Esophagus squamous epithelium (tissue), 5 donors: ENCODE measurements at regions not wholly inside any gene's neighbourhood (a gene's known extent, or its start where the extent isn't known, plus 50 kb on each side); places are given as distances from the start of the nearest gene placed in this dataset.
A peak's percentile ranks its signal among the peaks of the same experiment; 100 is the strongest.

Source experiments
- DNase-seq: peaks from one replicate; lab custom pipeline; 2025; lab: John Stamatoyannopoulos, UW
- H3K27ac ChIP-seq, 4 donors: fragments of 200-600 bp; sonication (generic); one replicate each; pipeline ENCODE4 v1.5.1; 2016 to 2019; ENCODE audit warnings: mild to moderate bottlenecking in 1 of 4
- H3K27me3 ChIP-seq, 4 donors: fragments of 200-600 bp; sonication (generic); 1 replicate in 3 of 4; 2 replicates in 1 of 4; pipeline versions ENCODE4 v1.5.1 to v1.6.0; 2017 to 2021; ENCODE audit warnings: antibody characterized with exemption in 1 of 4
- H3K36me3 ChIP-seq, 3 donors: fragments of 200-600 bp; sonication (generic); one replicate each; pipeline ENCODE4 v1.5.1; 2016 to 2019
- H3K4me1 ChIP-seq, 3 donors: fragments of 200-600 bp; sonication (generic); one replicate each; pipeline ENCODE4 v1.5.1; 2017 to 2019
- H3K4me3 ChIP-seq, 4 donors: fragments of 200-600 bp; sonication (generic); 1 replicate in 3 of 4; 2 replicates in 1 of 4; pipeline ENCODE4 v1.5.1; 2016 to 2019; ENCODE audit warnings: mild to moderate bottlenecking in 2 of 4, moderate library complexity in 1 of 4
- H3K9me3 ChIP-seq, 3 donors: fragments of 200-600 bp; sonication (generic); one replicate each; pipeline ENCODE4 v1.5.1; 2016 to 2019
- POLR2A ChIP-seq, 4 donors: fragments of 450-650 bp; IDR thresholded peaks; one replicate each; pipeline ENCODE4 v1.6.1; 2017; ENCODE audit warnings: antibody characterized with exemption in 4 of 4, mild to moderate bottlenecking in 4 of 4, moderate library complexity in 3 of 4
- WGBS, 2 donors: methylation state at CpG; one replicate each; pipeline ENCODE4 v1.1.5; 2018; 5-methylcytosine and 5-hydroxymethylcytosine counted together
- intact Hi-C: fragments of 100-400 bp; cut with DNase I; formaldehyde crosslinking; loops from one replicate; pipeline ENCODE4 v1.15.0; 2022
- TF ChIP-seq, protein P1 (sequence below), 6 experiments: fragments of 450-650 bp in 4 of 6; fragments of 200-600 bp in 2 of 6; sonication (generic) in 2 of 6; IDR thresholded peaks; one replicate each; pipeline ENCODE4 v1.5.1; 2016 to 2019; ENCODE audit warnings: antibody characterized with exemption in 6 of 6, mild to moderate bottlenecking in 4 of 6, moderate library complexity in 4 of 6
- donor health status: DM: yes; HTN: yes; CAD: no.

DNA sequence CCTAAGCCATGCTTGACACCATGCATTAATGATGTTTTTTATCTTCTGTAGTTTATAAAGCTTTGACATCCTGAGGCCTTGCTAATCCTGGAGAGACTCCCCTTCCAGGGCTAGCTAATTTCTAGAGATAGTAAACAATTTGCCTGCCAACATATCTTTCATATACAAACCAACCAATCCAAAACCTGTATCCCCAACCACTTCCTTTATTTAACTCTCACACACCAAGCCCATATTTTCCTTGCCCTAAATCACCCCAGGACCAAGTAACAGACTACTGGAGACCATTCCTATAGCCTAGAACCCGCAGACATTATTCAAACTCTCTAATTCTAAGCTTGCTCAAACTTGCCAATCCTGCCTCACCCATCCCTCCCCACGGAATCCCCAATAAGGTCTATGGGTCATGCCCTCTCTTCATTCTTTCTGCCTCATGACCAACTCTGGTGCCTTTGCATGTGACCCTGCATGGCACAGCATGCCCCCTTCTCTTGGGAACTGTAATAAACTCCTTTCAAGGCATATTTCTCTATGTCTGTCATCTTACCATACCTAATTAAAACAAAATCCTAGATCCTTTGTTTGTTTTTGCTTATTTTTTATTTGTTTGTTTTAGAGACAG, 116.6 kb upstream of the CACUL1 start:
- WGBS, 2 donors: 18 to 29% methylated on average over 2 of the region's 2 CpGs
- Histone ChIP-seq H3K36me3 (no peaks in the 10 kb centered on the region), H3K27me3 (no peaks in the 10 kb centered on the region), H3K27ac (peak overlapping the region in 2 of 4 donors; percentile 10 to 45), H3K9me3 (peaks cover 0 to 3% (median 0%) of the 10 kb centered on the region in 3 donors), H3K4me3 (no peak overlapping the region), H3K4me1 (peaks cover 8 to 17% (median 12%) of the 10 kb centered on the region in 3 donors)
- no peak for DNase-seq
- intact Hi-C loops: no loop called here
- TF ChIP-seq POLR2A (IDR thresholded peaks at IDR 0.05): no peak
- TF ChIP-seq, protein P1, sequence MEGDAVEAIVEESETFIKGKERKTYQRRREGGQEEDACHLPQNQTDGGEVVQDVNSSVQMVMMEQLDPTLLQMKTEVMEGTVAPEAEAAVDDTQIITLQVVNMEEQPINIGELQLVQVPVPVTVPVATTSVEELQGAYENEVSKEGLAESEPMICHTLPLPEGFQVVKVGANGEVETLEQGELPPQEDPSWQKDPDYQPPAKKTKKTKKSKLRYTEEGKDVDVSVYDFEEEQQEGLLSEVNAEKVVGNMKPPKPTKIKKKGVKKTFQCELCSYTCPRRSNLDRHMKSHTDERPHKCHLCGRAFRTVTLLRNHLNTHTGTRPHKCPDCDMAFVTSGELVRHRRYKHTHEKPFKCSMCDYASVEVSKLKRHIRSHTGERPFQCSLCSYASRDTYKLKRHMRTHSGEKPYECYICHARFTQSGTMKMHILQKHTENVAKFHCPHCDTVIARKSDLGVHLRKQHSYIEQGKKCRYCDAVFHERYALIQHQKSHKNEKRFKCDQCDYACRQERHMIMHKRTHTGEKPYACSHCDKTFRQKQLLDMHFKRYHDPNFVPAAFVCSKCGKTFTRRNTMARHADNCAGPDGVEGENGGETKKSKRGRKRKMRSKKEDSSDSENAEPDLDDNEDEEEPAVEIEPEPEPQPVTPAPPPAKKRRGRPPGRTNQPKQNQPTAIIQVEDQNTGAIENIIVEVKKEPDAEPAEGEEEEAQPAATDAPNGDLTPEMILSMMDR (IDR thresholded peaks at IDR 0.05): no peak

GRCh38 chr10:118873091-118873737, 118.4 kb upstream of the CACUL1 start:
- intact Hi-C loops: no loop called here
- 34 to 48% methylated on average over 4 of the region's 4 CpGs for WGBS, 2 donors
- Histone ChIP-seq H3K4me3 (no peak overlapping the region), H3K9me3 (peaks cover 0 to 7% (median 0%) of the 10 kb centered on the region in 3 donors), H3K4me1 (peaks cover 8 to 17% (median 12%) of the 10 kb centered on the region in 3 donors), H3K27me3 (no peaks in the 10 kb centered on the region), H3K36me3 (no peaks in the 10 kb centered on the region), H3K27ac (no peak overlapping the region)
- TF ChIP-seq, protein P1 (IDR thresholded peaks at IDR 0.05): no peak
- no peak for TF ChIP-seq POLR2A (IDR thresholded peaks at IDR 0.05)
- no peak for DNase-seq

- peaks cover 8 to 17% (median 12%) of the 10 kb centered on the region in 3 donors for H3K4me1 ChIP-seq
- H3K36me3 ChIP-seq: no peaks in the 10 kb centered on the region
- H3K4me3 ChIP-seq: no peak overlapping the region
- H3K9me3 ChIP-seq: peaks cover 0 to 7% (median 0%) of the 10 kb centered on the region in 3 donors
- intact Hi-C loops: no loop called here
- no peak overlapping the region for H3K27ac ChIP-seq
- no peak for TF ChIP-seq POLR2A (IDR thresholded peaks at IDR 0.05)
- TF ChIP-seq, protein P1 (IDR thresholded peaks at IDR 0.05): no peak
- no peak for DNase-seq
- H3K27me3 ChIP-seq: no peaks in the 10 kb centered on the region
- 65 to 66% methylated on average over 2 of the region's 2 CpGs for whole genome bisulfite sequencing, 2 donors
Measured at GRCh38 chr10:118873738-118874105, 119.0 kb upstream of the CACUL1 start.

GRCh38 chr10:118874171-118874570, 119.4 kb upstream of the CACUL1 start:
- H3K4me3 ChIP-seq: no peak overlapping the region
- H3K4me1 ChIP-seq: peaks cover 8 to 17% (median 12%) of the 10 kb centered on the region in 3 donors
- H3K9me3 ChIP-seq: peaks cover 0 to 7% (median 0%) of the 10 kb centered on the region in 3 donors
- intact Hi-C loops: no loop called here
- H3K27me3 ChIP-seq: no peaks in the 10 kb centered on the region
- H3K27ac ChIP-seq: no peak overlapping the region
- WGBS, 2 donors: 81 to 88% methylated on average over 2 of the region's 2 CpGs
- no peaks in the 10 kb centered on the region for H3K36me3 ChIP-seq
- no peak for TF ChIP-seq POLR2A (IDR thresholded peaks at IDR 0.05)
- TF ChIP-seq, protein P1 (IDR thresholded peaks at IDR 0.05): no peak
- DNase-seq: no peak

- H3K4me1 ChIP-seq: peaks cover 8 to 16% (median 12%) of the 10 kb centered on the region in 3 donors
- intact Hi-C loops: no loop called here
- TF ChIP-seq POLR2A (IDR thresholded peaks at IDR 0.05): no peak
- TF ChIP-seq, protein P1 (IDR thresholded peaks at IDR 0.05): no peak
Measured at GRCh38 chr10:118875087-118875486, 120.3 kb upstream of the CACUL1 start.

More at GRCh38 chr10:118875087-118875486, 120.3 kb upstream of the CACUL1 start:
- DNase-seq: no peak
- Histone ChIP-seq H3K27ac (no peak overlapping the region), H3K27me3 (no peaks in the 10 kb centered on the region), H3K4me3 (no peak overlapping the region), H3K36me3 (no peaks in the 10 kb centered on the region), H3K9me3 (peaks cover 0 to 7% (median 0%) of the 10 kb centered on the region in 3 donors)
- WGBS, 2 donors: 75 to 92% methylated on average over 1 of the region's 1 CpG
